HL-60 (cell line): ENCODE measurements at regions not wholly inside any gene's neighbourhood (a gene's known extent, or its start where the extent isn't known, plus 50 kb on each side); places are given as distances from the start of the nearest gene placed in this dataset.

Experiments
- DNase-seq, 2 experiments: peaks; one replicate each; pipeline ENCODE4 v3.0.0-alpha.2; 2010 to 2020; ENCODE audit warnings: low read depth in 1 of 2, low spot score in 1 of 2
- H3K27ac ChIP-seq: fragments of 250-450 bp; sonication (Bioruptor Pico); replicated peaks from 2 replicates; pipeline ENCODE4 v1.5.1; 2020; ENCODE audit warnings: mild to moderate bottlenecking, moderate library complexity
- H3K27me3 ChIP-seq: fragments of 250-450 bp; sonication (Bioruptor Pico); 2 replicates; pipeline ENCODE4 v1.5.1; 2021; ENCODE audit warnings: mild to moderate bottlenecking, moderate library complexity; ENCODE audit not compliant: insufficient read depth, poor library complexity, severe bottlenecking
- H3K4me3 ChIP-seq: replicated peaks from 2 replicates; pipeline ENCODE4 v1.5.1; 2011; ENCODE audit warnings: mild to moderate bottlenecking, control low read depth, low read length; ENCODE audit not compliant: insufficient read depth
- CTCF ChIP-seq: IDR thresholded peaks from one replicate; pipeline ENCODE4 v1.5.1; 2011; ENCODE audit warnings: low read length, control low read depth, inconsistent platforms; ENCODE audit not compliant: insufficient read depth
- GABPA ChIP-seq: IDR thresholded peaks from 2 replicates; pipeline ENCODE4 v1.6.1; 2012; ENCODE audit warnings: low read depth
- POLR2AphosphoS5 ChIP-seq: IDR thresholded peaks from 2 replicates; pipeline ENCODE4 v1.6.1; 2012; ENCODE audit warnings: low read depth
- REST ChIP-seq: IDR thresholded peaks from 2 replicates; pipeline ENCODE4 v1.6.1; 2012; ENCODE audit warnings: low read depth; ENCODE audit not compliant: insufficient replicate concordance
- SPI1 ChIP-seq: IDR thresholded peaks from 2 replicates; pipeline ENCODE4 v1.6.1; 2012; ENCODE audit warnings: low read depth, mild to moderate bottlenecking, borderline replicate concordance

- no peak overlapping the region for H3K4me3 ChIP-seq
- no peak overlapping the region for H3K27ac ChIP-seq
- DNase-seq, result no peak
- H3K27me3 ChIP-seq, result no peaks in the 10 kb centered on the region
- no peak for TF ChIP-seq GABPA
- TF ChIP-seq POLR2AphosphoS5, result no peak
- no peak for TF ChIP-seq REST
- no peak for TF ChIP-seq CTCF
- no peak for TF ChIP-seq SPI1
Measured at GRCh38 chr2:56444339-56444738, 260.5 kb downstream of the CCDC85A start.

GRCh38 chr2:56448403-56449001 lies 264.7 kb downstream of the CCDC85A start:
- TF ChIP-seq CTCF (no peak), SPI1 (no peak), POLR2AphosphoS5 (no peak), REST (no peak), GABPA (no peak)
- Histone ChIP-seq H3K27ac (no peak overlapping the region), H3K4me3 (no peak overlapping the region), H3K27me3 (no peaks in the 10 kb centered on the region)
- DNase-seq, result no peak

- H3K27ac ChIP-seq, result no peak overlapping the region
- H3K27me3 ChIP-seq, result no peaks in the 10 kb centered on the region
- no peak for DNase-seq
- no peak for TF ChIP-seq GABPA
- TF ChIP-seq CTCF, result no peak
- no peak for TF ChIP-seq SPI1
- TF ChIP-seq REST, result no peak
- no peak for TF ChIP-seq POLR2AphosphoS5
- H3K4me3 ChIP-seq, result no peak overlapping the region
Measured at GRCh38 chr2:56449002-56449431, 265.2 kb downstream of the CCDC85A start.
